ENCODE measurements at regions not wholly inside any gene's neighbourhood (a gene's known extent, or its start where the extent isn't known, plus 50 kb on each side); places are given as distances from the start of the nearest gene placed in this dataset.
"Not testable (repeated sequence)": the region's sequence is repeated elsewhere in the genome, so short reads cannot be mapped to it uniquely, and the experiment has no call there.

DNA sequence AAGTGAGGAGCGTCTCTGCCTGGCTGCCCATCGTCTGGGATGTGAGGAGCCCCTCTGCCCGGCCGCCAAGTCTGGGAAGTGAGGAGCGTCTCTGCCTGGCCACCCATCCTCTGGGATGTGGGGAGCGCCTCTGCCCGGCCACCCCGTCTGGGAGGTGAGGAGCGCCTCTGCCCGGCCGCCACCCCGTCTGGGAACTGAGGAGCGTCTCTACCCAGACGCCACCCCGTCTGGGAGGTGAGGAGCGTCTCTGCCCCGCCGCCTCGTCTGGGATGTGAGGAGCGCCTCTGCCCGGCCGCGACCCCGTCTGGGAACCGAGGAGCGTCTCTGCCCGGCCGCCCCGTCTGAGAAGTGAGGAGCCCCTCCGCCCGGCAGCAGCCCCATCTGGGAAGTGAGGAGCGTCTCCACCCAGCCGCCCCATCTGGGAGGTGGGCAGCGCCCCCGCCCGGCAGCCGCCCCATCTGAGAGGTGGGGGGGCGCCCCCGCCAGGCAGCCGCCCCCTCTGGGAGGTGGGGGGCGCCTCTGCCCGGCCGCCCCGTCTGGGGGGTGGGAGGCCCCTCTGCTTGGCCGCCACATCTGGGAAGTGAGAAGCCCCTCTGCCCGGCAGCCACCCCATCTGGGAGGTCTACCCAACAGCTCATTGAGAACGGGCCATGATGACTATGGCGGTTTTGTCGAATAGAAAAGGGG is 228.4 kb downstream of the CAAP1 start:
- DNase-seq: not testable (repeated sequence)

- DNase-seq: no peak
Observed at GRCh38 chr9:26662476-26662875, 230.1 kb downstream of the CAAP1 start.

DNA sequence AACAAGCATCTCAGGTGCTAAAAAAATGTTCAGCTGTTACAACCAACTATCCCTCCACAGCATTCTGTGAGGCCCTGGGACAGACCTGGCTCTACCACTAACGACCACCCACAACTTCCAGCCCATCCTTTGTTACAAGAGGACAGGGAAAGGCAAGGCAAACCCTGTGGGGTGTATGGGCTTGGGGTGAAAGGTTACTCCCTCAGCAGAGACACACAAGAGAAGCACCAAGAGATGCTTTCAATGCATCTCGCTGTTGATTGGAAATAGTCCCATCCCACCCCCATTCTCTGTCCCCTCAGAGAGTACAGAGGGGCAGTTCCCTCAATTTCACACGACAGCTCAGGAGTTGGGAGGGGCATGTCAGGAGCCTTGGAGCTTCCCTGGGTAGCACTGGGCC is 234.1 kb downstream of the CAAP1 start:
- DNase-seq: no peak

DNA sequence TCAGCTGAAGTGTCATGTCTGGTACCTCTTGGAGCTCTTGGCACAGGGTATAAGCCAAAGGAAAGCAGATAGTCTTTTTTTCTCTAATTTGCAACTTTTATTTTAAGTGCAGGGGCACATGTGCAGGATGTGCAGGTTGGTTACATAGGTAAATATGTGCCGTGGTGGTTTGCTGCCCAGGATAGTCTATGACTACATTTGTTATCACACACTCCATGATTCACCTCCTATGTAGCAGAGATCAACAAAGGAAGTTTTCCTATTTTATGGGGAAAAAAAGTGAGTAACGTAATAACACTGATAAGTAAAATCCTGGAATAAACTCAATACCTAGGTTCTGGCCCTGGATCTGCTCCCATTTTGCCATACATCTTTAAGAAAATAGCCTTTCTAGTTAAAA is 234.6 kb downstream of the CAAP1 start:
- no peak for DNase-seq

DNA sequence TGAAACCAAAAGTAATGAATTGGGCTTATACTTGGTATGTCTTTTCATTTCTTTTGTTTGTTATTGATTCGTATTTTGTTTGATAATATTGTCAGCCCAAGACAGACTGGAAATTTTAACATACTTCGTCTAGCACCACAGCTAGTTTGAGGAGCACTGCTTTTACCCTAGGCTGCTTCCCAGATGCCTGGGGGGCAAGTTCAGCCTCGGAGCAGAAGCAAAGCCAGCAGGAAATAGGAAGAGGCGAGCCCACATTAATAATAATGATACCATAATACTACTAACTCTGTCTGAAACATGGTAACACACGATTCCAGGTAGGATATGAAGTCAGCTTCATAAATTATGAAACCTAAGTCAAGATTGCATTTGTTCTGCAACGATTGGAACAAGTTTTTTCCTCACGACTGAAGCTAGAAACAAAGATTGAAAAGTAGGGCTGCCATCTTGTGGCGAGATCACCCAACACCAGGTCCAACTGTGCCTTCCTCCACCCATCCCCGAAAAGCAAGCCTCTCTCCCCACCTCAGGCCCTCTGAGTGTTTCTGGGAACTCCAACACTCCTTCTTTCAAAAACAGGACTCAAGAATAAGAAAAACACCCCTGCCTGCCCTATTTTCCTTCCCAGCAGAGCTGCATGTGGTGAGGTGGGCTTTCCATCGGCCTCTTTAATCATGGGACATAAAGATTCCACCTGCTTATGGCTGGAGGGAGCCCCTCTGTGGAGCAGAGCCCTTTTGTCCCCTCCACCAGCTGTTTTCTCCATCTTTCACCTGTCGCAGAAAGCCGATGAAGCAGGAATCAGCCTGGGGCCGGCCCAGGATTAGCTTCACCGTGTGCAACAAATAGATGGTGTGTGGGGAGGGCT is 236.4 kb downstream of the CAAP1 start:
- peak; percentile 70 for DNase-seq

DNA sequence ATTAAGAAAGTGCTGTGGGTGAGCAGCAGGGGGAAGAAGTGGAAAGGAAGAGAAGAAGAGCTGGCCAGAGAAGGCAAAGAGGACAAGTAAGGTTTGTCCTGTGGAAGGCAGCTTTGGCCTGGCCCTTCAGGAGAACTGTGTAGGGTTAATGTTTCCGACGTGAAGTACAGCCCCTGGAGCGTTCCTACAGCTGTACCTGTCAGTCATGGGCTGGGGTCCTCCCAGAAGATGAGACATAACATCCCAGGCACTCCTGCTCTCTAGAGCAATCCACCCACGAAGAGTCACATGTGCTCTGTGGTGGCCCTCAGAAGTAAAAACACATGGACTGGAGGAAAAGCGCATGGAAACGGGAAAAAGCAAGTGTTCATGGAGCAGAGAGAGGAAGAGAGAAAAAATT is 237.4 kb downstream of the CAAP1 start:
- no peak for DNase-seq

GRCh38 chr9:26650325-26650724 is 242.3 kb downstream of the CAAP1 start:
- DNase-seq: no peak

- no peak for DNase-seq
Observed at GRCh38 chr9:26643826-26644225, 248.8 kb downstream of the CAAP1 start.

GRCh38 chr9:26639761-26640160 is 252.8 kb downstream of the CAAP1 start:
- DNase-seq: no peak

DNA sequence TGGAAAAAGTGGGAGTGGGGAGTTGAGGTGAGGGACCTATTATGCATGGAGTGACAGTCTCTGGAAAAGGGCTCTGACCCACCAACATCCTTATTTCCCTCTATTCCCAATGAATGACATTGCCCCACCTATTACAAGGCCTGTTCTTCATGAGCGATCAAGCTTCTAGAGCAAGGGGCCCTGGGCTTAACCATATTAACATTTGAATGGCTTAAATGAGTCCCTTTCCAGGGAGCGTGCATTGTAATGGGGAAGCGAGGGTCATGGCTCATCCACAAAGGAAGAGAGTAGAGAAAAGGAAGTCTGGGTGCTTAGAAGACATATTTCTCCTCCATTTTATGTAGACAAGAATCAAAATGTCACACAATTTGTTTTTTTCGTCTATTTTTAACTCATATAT is 255.5 kb downstream of the CAAP1 start:
- no peak for DNase-seq

DNA sequence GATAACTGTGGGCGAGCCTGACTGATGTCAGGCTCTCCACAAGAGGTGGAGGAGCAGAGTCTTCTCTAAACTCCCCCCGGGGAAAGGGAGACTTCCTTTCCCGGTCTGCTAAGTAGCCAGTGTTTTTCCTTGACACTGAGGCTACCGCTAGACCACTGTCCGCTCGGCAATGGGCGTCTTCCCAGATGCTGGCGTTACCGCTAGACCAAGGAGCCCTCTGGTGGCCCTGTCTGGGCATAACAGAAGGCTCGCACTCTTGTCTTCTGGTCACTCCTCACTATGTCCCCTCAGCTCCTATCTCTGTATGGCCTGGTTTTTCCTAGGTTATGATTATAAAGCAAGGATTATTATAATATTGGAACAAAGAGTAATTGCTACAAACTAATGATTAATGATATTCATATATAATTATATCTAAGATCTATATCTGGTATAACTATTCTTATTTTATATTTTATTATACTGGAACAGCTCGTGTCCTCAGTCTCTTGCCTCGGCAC is 278.7 kb downstream of the CAAP1 start:
- peak; percentile 1 for DNase-seq

DNA sequence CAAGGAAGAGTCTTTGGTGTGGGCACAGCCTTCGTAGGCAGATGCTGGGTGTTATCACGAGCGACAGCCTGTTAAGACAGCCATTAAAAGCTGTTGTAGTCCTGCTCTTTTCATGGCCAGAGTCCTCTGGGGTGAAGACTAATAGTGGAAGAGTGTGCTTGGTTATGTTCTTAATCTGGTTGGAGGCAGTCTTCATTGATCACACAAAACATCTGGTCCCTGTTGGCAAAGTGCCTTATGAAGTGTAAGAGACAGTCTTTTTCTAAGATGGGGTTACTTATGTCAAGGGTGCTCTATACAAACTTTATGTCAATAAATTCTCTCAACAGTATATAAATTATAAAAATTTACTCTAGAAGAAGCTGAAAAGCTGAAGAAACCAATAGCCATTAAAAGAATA is 280.4 kb downstream of the CAAP1 start:
- peak; percentile 79 for DNase-seq

DNA sequence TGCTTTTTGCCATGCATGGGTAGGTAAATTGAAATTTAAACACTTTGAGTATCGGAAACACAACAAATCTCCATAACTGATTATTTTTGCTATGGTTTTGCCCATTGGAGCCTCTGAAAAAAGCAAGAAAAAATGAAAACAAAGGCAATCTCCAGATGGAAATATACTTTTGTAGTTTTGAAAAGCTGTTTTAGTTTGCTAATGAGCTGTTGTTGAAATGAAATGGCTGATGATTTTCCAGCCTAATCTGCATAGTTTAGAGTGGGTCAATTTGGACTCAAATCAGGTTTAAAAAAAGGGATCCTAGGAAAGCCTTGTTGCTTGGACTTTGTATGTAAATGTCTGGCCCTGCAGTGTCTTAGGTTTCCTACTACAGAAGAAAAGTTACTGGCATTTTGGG is 285.8 kb downstream of the CAAP1 start:
- no peak for DNase-seq

GRCh38 chr9:26605367-26605766 is 287.2 kb downstream of the CAAP1 start:
- no peak for DNase-seq

DNA sequence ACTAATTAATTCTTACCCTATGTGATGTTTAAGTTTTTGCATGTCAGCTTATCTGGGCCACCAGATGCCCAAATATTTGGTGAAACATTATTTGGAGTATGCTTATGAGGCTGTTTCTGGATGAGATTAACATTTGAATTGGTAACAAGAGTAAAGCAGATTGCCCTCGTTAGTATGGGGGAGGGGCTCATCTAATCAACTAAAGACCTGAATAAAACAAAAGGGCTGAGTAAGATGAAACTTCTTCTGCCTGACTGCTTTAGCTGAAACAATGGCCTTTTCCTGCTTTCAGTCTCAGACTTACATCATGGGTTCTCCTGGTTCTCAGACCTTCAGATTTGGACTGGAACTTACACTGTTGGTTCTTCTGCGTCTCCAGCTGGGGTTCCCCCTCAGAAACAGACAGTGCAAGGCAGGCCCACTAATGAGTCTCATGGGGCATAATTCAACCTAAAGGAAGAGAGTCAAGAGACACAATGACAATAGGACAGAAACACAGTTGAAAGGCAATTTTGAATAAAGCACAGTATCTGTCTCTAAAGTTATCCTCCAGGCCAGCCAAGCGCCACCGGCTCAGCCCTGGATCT is 288.4 kb downstream of the CAAP1 start:
- DNase-seq: peak; percentile 53

DNA sequence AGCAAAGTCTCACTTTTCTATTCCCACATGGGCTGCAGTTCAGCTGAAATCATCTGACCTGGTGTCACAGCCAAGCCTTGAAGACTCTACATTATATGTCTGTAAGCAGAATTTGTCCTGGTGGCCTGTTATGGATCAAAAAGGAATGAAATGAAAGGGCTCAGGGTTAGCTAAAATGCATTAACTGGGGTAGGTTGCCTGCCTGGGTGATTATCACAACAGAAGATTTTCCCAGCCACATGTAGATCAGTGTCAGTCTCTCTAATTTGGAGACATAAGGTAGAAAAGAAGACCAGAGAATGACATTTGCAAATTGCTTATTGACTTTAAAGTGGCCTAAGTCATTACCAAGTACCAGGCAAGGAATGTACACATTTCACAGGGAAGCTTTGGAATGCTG is 289.0 kb downstream of the CAAP1 start:
- peak; percentile 13 for DNase-seq

DNA sequence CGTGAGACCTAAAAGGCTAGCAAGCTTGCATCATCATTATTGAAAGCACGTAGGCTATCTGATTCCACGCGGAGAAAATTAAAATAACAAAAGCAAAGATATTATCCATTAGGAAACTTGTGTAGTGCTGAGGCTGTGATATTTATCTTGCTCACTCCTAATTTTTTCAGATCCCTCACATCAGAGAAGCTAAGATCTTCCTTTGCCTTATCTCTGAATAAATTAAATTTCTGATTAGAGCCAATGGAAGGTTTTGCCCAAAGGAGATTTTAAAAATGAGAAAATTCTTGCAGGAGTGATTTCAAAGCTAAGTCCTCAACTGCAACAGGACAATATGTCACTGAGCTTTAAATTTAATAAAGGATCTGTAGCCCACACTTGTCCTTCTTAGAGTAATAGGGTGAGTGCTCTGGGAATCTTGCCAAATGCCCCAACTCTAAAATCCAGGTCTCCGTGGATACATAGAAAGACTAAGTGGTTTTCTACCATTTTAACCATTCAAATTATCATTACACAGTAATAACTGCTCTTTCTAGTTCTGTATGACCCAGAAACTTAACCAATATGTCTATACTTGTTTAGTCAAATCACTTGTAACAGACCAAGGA is 295.0 kb downstream of the CAAP1 start:
- DNase-seq: peak; percentile 77

DNA sequence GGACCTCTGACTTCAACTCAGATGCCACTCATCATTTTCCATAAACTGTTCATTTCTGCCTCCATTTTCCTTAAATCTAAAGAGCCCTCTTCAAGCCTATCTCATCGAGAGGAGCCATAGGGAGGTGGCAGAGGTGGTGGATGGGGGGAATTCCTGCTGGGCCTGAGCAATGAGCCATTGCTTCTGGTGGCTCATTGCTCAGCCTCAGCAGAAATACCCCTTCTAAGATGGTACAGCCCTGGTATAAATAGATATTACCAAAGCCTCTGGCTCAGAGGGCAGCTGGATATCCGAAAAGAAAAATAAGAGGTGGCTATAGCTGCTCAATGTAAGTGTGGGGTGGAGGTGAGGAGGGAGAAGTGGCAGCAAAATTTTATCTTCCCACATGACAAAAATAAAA is 313.5 kb downstream of the CAAP1 start:
- peak; percentile 74 for DNase-seq

GRCh38 chr9:26574898-26575440 is 317.6 kb downstream of the CAAP1 start:
- no peak for DNase-seq

DNA sequence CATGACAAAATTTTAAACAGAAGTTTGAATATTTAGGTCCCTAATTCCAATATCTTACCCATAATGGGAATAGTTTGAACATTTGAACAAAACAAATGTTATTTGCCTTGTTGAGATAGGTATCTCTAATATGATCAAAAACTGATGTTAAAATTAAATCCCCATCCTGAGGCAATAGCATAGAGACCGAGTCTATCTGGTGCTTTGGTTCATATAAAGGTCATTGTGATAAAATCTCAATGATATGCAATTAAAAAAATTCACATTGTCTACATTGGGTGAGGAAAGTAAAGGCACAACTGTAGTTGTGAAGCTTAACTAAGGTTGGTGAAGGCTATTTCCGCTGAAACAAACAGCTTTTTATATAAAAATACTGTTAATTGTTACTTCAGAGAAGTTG is 318.3 kb downstream of the CAAP1 start:
- DNase-seq: no peak

DNA sequence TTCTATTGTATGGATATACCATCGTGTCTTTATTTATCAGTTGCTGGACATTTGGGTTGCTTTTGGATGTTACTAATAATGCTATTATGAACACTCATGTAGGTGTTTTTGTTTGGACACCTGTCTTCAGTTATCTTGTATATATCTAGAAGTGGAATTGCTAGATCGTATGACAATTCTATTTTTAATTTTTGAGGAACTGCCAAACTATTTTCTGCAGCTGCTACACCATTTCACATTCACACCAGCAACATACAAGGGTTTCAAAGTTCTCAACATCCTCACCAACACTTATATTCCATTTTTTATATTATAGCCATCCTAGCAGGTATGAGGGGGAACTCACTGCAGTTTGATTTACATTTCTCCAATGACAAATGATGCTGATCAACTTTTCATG is 324.6 kb downstream of the CAAP1 start:
- no peak for DNase-seq

DNA sequence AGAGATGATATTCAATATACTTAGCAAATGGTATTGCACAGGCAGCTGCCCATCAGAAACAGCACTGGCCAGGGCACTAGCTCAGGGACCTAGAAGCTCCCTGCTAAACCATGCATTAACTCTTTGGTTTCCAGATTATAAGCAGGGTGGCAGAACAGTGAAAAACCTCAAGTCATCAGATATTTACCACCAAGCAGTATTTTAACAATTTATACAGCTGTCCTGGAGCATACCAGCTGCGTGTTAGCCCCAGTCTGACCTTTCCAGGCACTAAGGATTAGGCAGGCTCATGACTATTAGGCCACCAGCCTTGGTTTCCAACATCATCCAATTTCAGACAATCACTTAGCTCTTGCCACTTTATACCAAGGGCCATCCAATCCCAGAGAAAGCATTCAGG is 326.5 kb downstream of the CAAP1 start:
- DNase-seq: peak; percentile 55

DNA sequence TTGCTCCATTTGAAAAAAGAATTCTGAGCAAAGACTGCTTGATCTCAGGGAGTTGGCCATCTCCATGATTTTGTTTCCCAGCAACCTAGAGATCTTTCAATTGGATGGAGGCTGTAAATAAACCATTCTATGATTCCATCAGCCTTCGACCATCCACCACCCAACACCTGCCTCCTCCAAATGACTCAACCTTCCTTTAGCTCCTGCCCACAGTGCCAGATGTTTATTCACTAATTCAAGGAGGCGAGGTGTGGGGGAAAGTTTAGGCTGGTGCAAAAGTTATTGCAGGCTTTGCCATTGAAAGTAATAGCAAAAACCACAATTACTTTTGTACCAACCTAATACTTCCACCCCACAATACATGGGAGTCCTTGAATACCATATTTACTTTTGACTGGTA is 327.5 kb downstream of the CAAP1 start:
- no peak for DNase-seq
